GM23338 (cell line): ENCODE measurements at regions not wholly inside any gene's neighbourhood (a gene's known extent, or its start where the extent isn't known, plus 50 kb on each side); places are given as distances from the start of the nearest gene placed in this dataset.

Source experiments
- ATAC-seq: fragments of 200-7000 bp; cut with Tn5 transposase; 3 replicates; pipeline ENCODE4 v1.9.1; 2020
- DNase-seq: peaks from one replicate; pipeline ENCODE4 v3.0.0-alpha.2; 2015; ENCODE audit warnings: low spot score
- H2AFZ ChIP-seq: fragments of 200-600 bp; sonication (generic); 2 replicates; pipeline ENCODE4 v1.8.0; 2016; ENCODE audit warnings: antibody characterized with exemption, mild to moderate bottlenecking, moderate library complexity
- H3F3A ChIP-seq: fragments of 200-600 bp; sonication (generic); replicated peaks from 2 replicates; pipeline ENCODE4 v1.8.0; 2017; ENCODE audit warnings: antibody characterized with exemption, mixed run types, low read depth
- H3K27ac ChIP-seq: fragments of 200-600 bp; sonication (generic); 2 replicates; pipeline ENCODE4 v1.6.1; 2016; ENCODE audit warnings: low read depth
- H3K27me3 ChIP-seq: fragments of 200-600 bp; sonication (generic); 2 replicates; pipeline ENCODE4 v1.8.0; 2016; ENCODE audit warnings: mild to moderate bottlenecking, mixed run types, moderate library complexity; ENCODE audit not compliant: insufficient read depth
- H3K36me3 ChIP-seq: fragments of 200-600 bp; sonication (generic); 2 replicates; pipeline ENCODE4 v1.8.0; 2016; ENCODE audit warnings: mild to moderate bottlenecking; ENCODE audit not compliant: insufficient read depth
- H3K4me1 ChIP-seq: fragments of 200-600 bp; sonication (generic); 2 replicates; pipeline ENCODE4 v1.8.0; 2016; ENCODE audit warnings: mild to moderate bottlenecking, moderate library complexity; ENCODE audit not compliant: insufficient read depth
- H3K4me2 ChIP-seq: fragments of 200-600 bp; sonication (generic); 2 replicates; pipeline ENCODE4 v1.7.1; 2017; ENCODE audit warnings: mixed run types
- H3K4me3 ChIP-seq: fragments of 200-600 bp; sonication (generic); 2 replicates; pipeline ENCODE4 v1.6.1; 2016; ENCODE audit warnings: mixed run types
- H3K79me2 ChIP-seq: fragments of 200-600 bp; sonication (generic); replicated peaks from 2 replicates; pipeline ENCODE4 v1.8.0; 2017; ENCODE audit warnings: mild to moderate bottlenecking; ENCODE audit not compliant: insufficient read depth
- H3K9me2 ChIP-seq: fragments of 200-600 bp; sonication (generic); 2 replicates; pipeline ENCODE4 v1.8.0; 2017; ENCODE audit not compliant: insufficient read depth
- H4K20me1 ChIP-seq: fragments of 200-600 bp; sonication (generic); replicated peaks from 2 replicates; pipeline ENCODE4 v1.8.0; 2017; ENCODE audit warnings: mild to moderate bottlenecking; ENCODE audit not compliant: insufficient read depth
- H3K27ac Mint-ChIP-seq: 2 replicates; pipeline ENCODE4 v1.8.0; 2020; ENCODE audit warnings: inconsistent platforms, mild to moderate bottlenecking, moderate library complexity, mixed read lengths
- H3K27me3 Mint-ChIP-seq: 3 replicates; pipeline ENCODE4 v1.8.0; 2022; ENCODE audit warnings: low read depth, mild to moderate bottlenecking, moderate library complexity, mixed read lengths, inconsistent platforms; ENCODE audit not compliant: insufficient read depth, poor library complexity
- H3K36me3 Mint-ChIP-seq: 3 replicates; pipeline ENCODE4 v1.8.0; 2021; ENCODE audit warnings: low read depth, mild to moderate bottlenecking, inconsistent platforms, moderate library complexity, mixed read lengths
- H3K4me1 Mint-ChIP-seq: 3 replicates; pipeline ENCODE4 v1.8.0; 2020; ENCODE audit warnings: mild to moderate bottlenecking, inconsistent platforms, mixed read lengths
- H3K4me3 Mint-ChIP-seq: 3 replicates; pipeline ENCODE4 v1.8.0; 2021; ENCODE audit warnings: moderate library complexity, mild to moderate bottlenecking, inconsistent platforms, mixed read lengths
- H3K9me3 Mint-ChIP-seq: 3 replicates; pipeline ENCODE4 v1.8.0; 2020; ENCODE audit warnings: moderate library complexity, mild to moderate bottlenecking, inconsistent platforms, mixed read lengths
- CTCF ChIP-seq, 2 experiments: fragments of 200-600 bp in 1 of 2; sonication (generic) in 1 of 2; conservative IDR thresholded peaks; 2 replicates each; pipeline versions ENCODE4 v1.5.1 to v1.6.1; 2016 to 2017; ENCODE audit warnings: antibody characterized with exemption in 2 of 2, low read depth in 2 of 2, mild to moderate bottlenecking in 2 of 2, moderate library complexity in 1 of 2
- JUNB ChIP-seq: IDR thresholded peaks from one replicate; pipeline ENCODE4 v1.6.1; 2016; ENCODE audit warnings: antibody characterized with exemption; ENCODE audit not compliant: unreplicated experiment
- REST ChIP-seq: IDR thresholded peaks from one replicate; pipeline ENCODE4 v1.6.1; 2018; ENCODE audit warnings: antibody characterized with exemption; ENCODE audit not compliant: unreplicated experiment
- ZNF331 ChIP-seq: fragments of 250-450 bp; sonication (Bioruptor Pico); IDR thresholded peaks from 2 replicates; pipeline ENCODE4 v1.5.0; 2020; ENCODE audit warnings: low read depth, mild to moderate bottlenecking, moderate library complexity

GRCh38 chr22:22959147-22959827 lies 71.7 kb downstream of the IGLL5 start:
- H3K27ac ChIP-seq = no peak overlapping the region
- Mint-ChIP-seq H3K9me3 (peaks cover 13% of the 10 kb centered on the region), H3K27ac (no peak overlapping the region), H3K36me3 (no peaks in the 10 kb centered on the region; the same call in 2 of the 3 replicates), H3K27me3 (peaks cover 14% of the 10 kb centered on the region), H3K4me3 (no peak overlapping the region), H3K4me1 (peaks cover 9% of the 10 kb centered on the region; the same call in 2 of the 3 replicates)
- DNase-seq = peak; percentile 91
- no peaks in the 10 kb centered on the region for H3K36me3 ChIP-seq
- TF ChIP-seq JUNB (no peak), REST (no peak), CTCF (conservative IDR thresholded peaks at IDR 0.05; ENCODE audit: low read depth in 2 of 2) (peak; percentile 99 to 100)
- H3K4me1 ChIP-seq = 0 out of 2 replicates have a peak, but pooled peaks cover 4% of the 10 kb centered on the region
- peak; percentile 74 for ATAC-seq
- no peaks in the 10 kb centered on the region for H4K20me1 ChIP-seq
- no peaks in the 10 kb centered on the region for H3K79me2 ChIP-seq
- H3K4me2 ChIP-seq = peak overlapping the region; percentile 65; the same call in 1 of the 2 replicates
- peaks cover 44% of the 10 kb centered on the region for H3K27me3 ChIP-seq
- H3F3A ChIP-seq = no peaks in the 10 kb centered on the region
- no peak overlapping the region for H3K4me3 ChIP-seq
- no peak overlapping the region for H2AFZ ChIP-seq
- no peaks in the 10 kb centered on the region for H3K9me2 ChIP-seq

GRCh38 chr22:22960307-22960706 lies 72.7 kb downstream of the IGLL5 start:
- Histone ChIP-seq H3K9me2 (no peaks in the 10 kb centered on the region), H3K36me3 (no peaks in the 10 kb centered on the region), H3F3A (no peaks in the 10 kb centered on the region), H3K4me2 (no peak overlapping the region), H4K20me1 (no peaks in the 10 kb centered on the region), H3K27me3 (peaks cover 46% of the 10 kb centered on the region), H3K4me1 (0 out of 2 replicates have a peak, but pooled peaks cover 4% of the 10 kb centered on the region), H3K79me2 (no peaks in the 10 kb centered on the region), H3K4me3 (no peak overlapping the region), H3K27ac (no peak overlapping the region), H2AFZ (no peak overlapping the region)
- H3K4me1 Mint-ChIP-seq = peaks cover 9% of the 10 kb centered on the region; the same call in 2 of the 3 replicates
- DNase-seq (no peak), ATAC-seq (no peak)
- H3K4me3 Mint-ChIP-seq = no peak overlapping the region
- H3K27me3 Mint-ChIP-seq = peaks cover 13% of the 10 kb centered on the region
- peaks cover 13% of the 10 kb centered on the region for H3K9me3 Mint-ChIP-seq
- H3K27ac Mint-ChIP-seq = no peak overlapping the region
- no peaks in the 10 kb centered on the region; the same call in 2 of the 3 replicates for H3K36me3 Mint-ChIP-seq
- TF ChIP-seq REST (no peak), ZNF331 (CRISPR knock-in tag) (no peak)
